ENCODE measurements at regions not wholly inside any gene's neighbourhood (a gene's known extent, or its start where the extent isn't known, plus 50 kb on each side); places are given as distances from the start of the nearest gene placed in this dataset.

- DNase-seq, result no peak
These were observed 63.2 kb upstream of the GALNT9 start for GRCh38 chr12:132392389-132393244.

GRCh38 chr12:132391326-132392041 lies 62.1 kb upstream of the GALNT9 start:
- DNase-seq, result no peak

GRCh38 chr12:132390287-132391076 lies 61.1 kb upstream of the GALNT9 start:
- DNase-seq, result no peak

GRCh38 chr12:132389526-132390286 lies 60.3 kb upstream of the GALNT9 start:
- DNase-seq, result no peak

GRCh38 chr12:132389026-132389425 lies 59.6 kb upstream of the GALNT9 start:
- DNase-seq, result no peak

- no peak for DNase-seq
These were observed 59.1 kb upstream of the GALNT9 start for GRCh38 chr12:132388379-132389015.

GRCh38 chr12:132386926-132387497 lies 57.6 kb upstream of the GALNT9 start:
- DNase-seq, result no peak

- DNase-seq, result no peak
These were observed 56.7 kb upstream of the GALNT9 start for GRCh38 chr12:132385923-132386751.

- no peak for DNase-seq
These were observed 55.8 kb upstream of the GALNT9 start for GRCh38 chr12:132384916-132385774.

- DNase-seq, result no peak
These were observed 51.3 kb upstream of the GALNT9 start for GRCh38 chr12:132380641-132381040.

- no peak for DNase-seq
These were observed 50.6 kb upstream of the GALNT9 start for GRCh38 chr12:132379996-132380395.

GRCh38 chr12:132379576-132379975 lies 50.2 kb upstream of the GALNT9 start:
- no peak for DNase-seq
